Lower leg skin (tissue), 3 donors: ENCODE measurements at regions not wholly inside any gene's neighbourhood (a gene's known extent, or its start where the extent isn't known, plus 50 kb on each side); places are given as distances from the start of the nearest gene placed in this dataset.

Experiments
- POLR2A ChIP-seq, 2 donors: fragments of 450-650 bp; IDR thresholded peaks; one replicate each; pipeline ENCODE4 v1.6.1; 2016 to 2017; ENCODE audit warnings: antibody characterized with exemption in 2 of 2, mild to moderate bottlenecking in 1 of 2, moderate library complexity in 1 of 2
- TF ChIP-seq, protein P1 (sequence below), 3 donors: fragments of 450-650 bp; IDR thresholded peaks; one replicate each; pipeline ENCODE4 v1.5.1; 2016; ENCODE audit warnings: antibody characterized with exemption in 3 of 3, mild to moderate bottlenecking in 3 of 3, moderate library complexity in 2 of 3

DNA sequence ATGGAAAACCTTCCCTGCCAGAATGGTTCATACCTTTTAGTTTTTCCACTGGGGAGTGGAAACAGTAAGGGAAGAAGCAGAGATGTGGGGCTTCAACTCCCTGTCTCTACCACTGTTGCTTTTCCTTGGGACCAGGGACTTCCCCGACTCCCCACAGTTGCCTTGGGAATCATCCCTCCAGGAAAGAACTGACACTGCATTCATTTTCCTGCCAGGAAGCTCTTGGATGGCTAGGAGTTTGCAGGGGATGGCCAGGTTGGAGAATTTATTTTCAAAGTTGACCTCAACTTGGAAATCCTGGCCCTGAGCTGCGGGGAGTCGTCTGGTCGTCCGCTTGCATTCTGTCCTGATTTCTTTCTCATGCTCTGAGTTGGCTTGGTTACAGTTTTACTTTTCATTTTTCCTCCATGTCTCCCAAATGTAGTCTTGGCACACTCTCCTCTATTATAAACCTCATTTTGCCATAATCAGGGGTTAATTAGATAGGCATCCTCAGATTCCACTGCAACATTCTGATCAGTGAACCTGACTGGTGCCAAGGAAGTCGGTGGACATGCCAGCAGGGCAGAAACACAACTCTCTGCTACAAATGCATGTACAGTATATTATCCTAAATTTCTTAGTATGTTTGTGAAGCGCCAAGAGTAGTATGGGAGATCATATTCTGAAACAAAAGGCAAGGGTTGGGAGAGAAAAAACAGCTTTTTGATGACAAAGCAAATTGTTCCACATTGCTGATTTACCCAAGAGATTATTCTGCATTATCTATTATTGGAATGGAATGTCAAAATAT, 220.5 kb upstream of the XYLT1 start:
- no peak for TF ChIP-seq POLR2A (IDR thresholded peaks at IDR 0.05)
- TF ChIP-seq, protein P1, sequence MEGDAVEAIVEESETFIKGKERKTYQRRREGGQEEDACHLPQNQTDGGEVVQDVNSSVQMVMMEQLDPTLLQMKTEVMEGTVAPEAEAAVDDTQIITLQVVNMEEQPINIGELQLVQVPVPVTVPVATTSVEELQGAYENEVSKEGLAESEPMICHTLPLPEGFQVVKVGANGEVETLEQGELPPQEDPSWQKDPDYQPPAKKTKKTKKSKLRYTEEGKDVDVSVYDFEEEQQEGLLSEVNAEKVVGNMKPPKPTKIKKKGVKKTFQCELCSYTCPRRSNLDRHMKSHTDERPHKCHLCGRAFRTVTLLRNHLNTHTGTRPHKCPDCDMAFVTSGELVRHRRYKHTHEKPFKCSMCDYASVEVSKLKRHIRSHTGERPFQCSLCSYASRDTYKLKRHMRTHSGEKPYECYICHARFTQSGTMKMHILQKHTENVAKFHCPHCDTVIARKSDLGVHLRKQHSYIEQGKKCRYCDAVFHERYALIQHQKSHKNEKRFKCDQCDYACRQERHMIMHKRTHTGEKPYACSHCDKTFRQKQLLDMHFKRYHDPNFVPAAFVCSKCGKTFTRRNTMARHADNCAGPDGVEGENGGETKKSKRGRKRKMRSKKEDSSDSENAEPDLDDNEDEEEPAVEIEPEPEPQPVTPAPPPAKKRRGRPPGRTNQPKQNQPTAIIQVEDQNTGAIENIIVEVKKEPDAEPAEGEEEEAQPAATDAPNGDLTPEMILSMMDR (IDR thresholded peaks at IDR 0.05), result no peak
